ENCODE measurements at regions not wholly inside any gene's neighbourhood (a gene's known extent, or its start where the extent isn't known, plus 50 kb on each side); places are given as distances from the start of the nearest gene placed in this dataset.

- CTCF ChIA-PET (ENCODE audit: partially characterized antibody): no interaction called here
- H2AFZ ChIP-seq (ENCODE audit: low read length): no peak overlapping the region
- no peak overlapping the region for H2AK5ac ChIP-seq (ENCODE audit: low read depth, low read length)
- no peak overlapping the region for H4K5ac ChIP-seq (ENCODE audit: insufficient read length, low read depth, low read length)
- no peaks in the 10 kb centered on the region for H3K23me2 ChIP-seq (ENCODE audit: low read depth, low read length)
- no peak overlapping the region for H2BK5ac ChIP-seq (ENCODE audit: low read depth, low read length)
- TF ChIP-seq RFX5 (IDR thresholded peaks at IDR 0.05; ENCODE audit: borderline replicate concordance, low read depth, low read length): no peak
- TF ChIP-seq SP2 (IDR thresholded peaks at IDR 0.05; ENCODE audit: low read length): no peak
- TF ChIP-seq CEBPB (IDR thresholded peaks at IDR 0.05; ENCODE audit: low read depth, low read length): no peak
- DNase-seq (ENCODE audit: low read depth in 1 of 2, low spot score in 2 of 2): no peak
- H3K27ac ChIP-seq (ENCODE audit: low read depth, low read length): no peak overlapping the region
- H3K4ac ChIP-seq (replicated peaks; ENCODE audit: insufficient read length, low read depth, low read length): no peak overlapping the region
- H4K91ac ChIP-seq (replicated peaks; ENCODE audit: insufficient read length, low read length): no peak overlapping the region
- H3K23ac ChIP-seq (ENCODE audit: insufficient read length): no peak overlapping the region
- no peaks in the 10 kb centered on the region for H3K9me3 ChIP-seq (ENCODE audit: insufficient read depth in 2 of 2, low read depth in 1 of 2, low read length in 1 of 2)
- H2BK15ac ChIP-seq (ENCODE audit: low read length): no peak overlapping the region
- no peak overlapping the region for H3K56ac ChIP-seq (replicated peaks; ENCODE audit: insufficient read length, low read depth, low read length)
- no peaks in the 10 kb centered on the region for H3K79me1 ChIP-seq (ENCODE audit: low read depth, low read length)
- no peaks in the 10 kb centered on the region for H4K20me1 ChIP-seq (replicated peaks in 1 of 2; ENCODE audit: control insufficient read depth in 1 of 2, insufficient read depth in 2 of 2, low read length in 2 of 2)
- H2BK120ac ChIP-seq (replicated peaks; ENCODE audit: low read depth, low read length): no peak overlapping the region
- no peak overlapping the region for H2BK20ac ChIP-seq (ENCODE audit: low read length)
- H3K79me2 ChIP-seq (ENCODE audit: control insufficient read depth in 1 of 2, insufficient read depth in 2 of 2, low read length in 2 of 2): no peaks in the 10 kb centered on the region
- no peak overlapping the region for H3K4me2 ChIP-seq (ENCODE audit: insufficient read depth in 1 of 2, low read depth in 2 of 2, low read length in 2 of 2)
- H3K4me3 ChIP-seq (ENCODE audit: extremely low read depth in 1 of 4, insufficient read depth in 2 of 4, low read depth in 3 of 4, low read length in 4 of 4): no peak overlapping the region
- no peaks in the 10 kb centered on the region for H3K36me3 ChIP-seq (ENCODE audit: control insufficient read depth in 2 of 4, insufficient read depth in 4 of 4, low read length in 3 of 4)
- H2BK12ac ChIP-seq (ENCODE audit: low read depth, low read length): no peak overlapping the region
- WGBS, 2 experiments (ENCODE audit: extremely low coverage in 1 of 2, insufficient coverage in 1 of 2, insufficient read length in 1 of 2, insufficient replicate concordance in 2 of 2, low coverage in 1 of 2, low lambda C conversion rate in 2 of 2, missing lambda C conversion rate in 1 of 2): 93% methylated on average over 2 of the region's 2 CpGs; no CpG with 5 or more reads in 1 of the 2 experiments
- no peak overlapping the region for H3K18ac ChIP-seq (ENCODE audit: extremely low read depth, low read length)
- H3K27me3 ChIP-seq (replicated peaks in 1 of 4; ENCODE audit: control insufficient read depth in 3 of 4, extremely low read depth in 1 of 4, insufficient read depth in 3 of 4, low read length in 3 of 4): no peaks in the 10 kb centered on the region
- FAIRE-seq: no peak
- no peaks in the 10 kb centered on the region for H3K4me1 ChIP-seq (replicated peaks in 1 of 4; ENCODE audit: control insufficient read depth in 3 of 4, insufficient read depth in 4 of 4, low read length in 3 of 4)
- H3K14ac ChIP-seq (ENCODE audit: insufficient read length): no peak overlapping the region
- POLR2A ChIA-PET (ENCODE audit: partially characterized antibody): no interaction called here
- H3K9ac ChIP-seq (replicated peaks in 1 of 4; ENCODE audit: extremely low read depth in 1 of 4, low read depth in 3 of 4, low read length in 3 of 4): no peak overlapping the region
- H4K8ac ChIP-seq (ENCODE audit: extremely low read depth, insufficient read depth, low read length): no peak overlapping the region
These were observed 302.2 kb downstream of the ARAP2 start for GRCh38 chr4:35942092-35942491.
